ENCODE measurements at regions not wholly inside any gene's neighbourhood (a gene's known extent, or its start where the extent isn't known, plus 50 kb on each side); places are given as distances from the start of the nearest gene placed in this dataset.

DNA sequence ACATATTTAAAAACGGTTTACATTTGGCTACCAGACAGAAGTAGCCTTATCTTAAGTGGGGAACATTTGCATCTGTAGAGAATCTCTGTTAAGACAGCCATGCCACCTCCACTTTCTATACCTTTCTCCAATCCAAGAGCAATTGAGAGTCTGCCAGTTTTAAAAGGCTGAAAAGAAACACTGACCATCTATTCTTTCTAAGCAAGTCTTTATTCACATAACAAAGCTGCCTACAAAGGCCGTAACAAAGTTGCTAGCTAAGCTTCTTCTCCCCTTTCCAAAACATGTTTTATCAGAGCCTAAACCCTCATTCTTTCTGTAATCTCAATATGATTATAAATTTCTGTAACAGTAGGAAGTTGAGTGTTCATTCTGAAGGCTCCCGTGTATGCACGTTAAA is 1078.3 kb downstream of the NCAM2 start:
- TF ChIP-seq POLR2AphosphoS5 (IDR thresholded peaks at IDR 0.05; ENCODE audit: low read depth, low read length), result no peak
- TF ChIP-seq REST (IDR thresholded peaks at IDR 0.05; ENCODE audit: insufficient read depth in 1 of 2, low read depth in 2 of 2, low read length in 2 of 2), result no peak
- TF ChIP-seq TAF1 (IDR thresholded peaks at IDR 0.05; ENCODE audit: borderline replicate concordance, insufficient read depth, low read length), result no peak
- TF ChIP-seq FOXP2 (optimal IDR thresholded peaks at IDR 0.05; ENCODE audit: borderline replicate concordance, extremely low read depth, extremely low read length, insufficient read depth), result no peak
